ENCODE measurements at regions not wholly inside any gene's neighbourhood (a gene's known extent, or its start where the extent isn't known, plus 50 kb on each side); places are given as distances from the start of the nearest gene placed in this dataset.

DNA sequence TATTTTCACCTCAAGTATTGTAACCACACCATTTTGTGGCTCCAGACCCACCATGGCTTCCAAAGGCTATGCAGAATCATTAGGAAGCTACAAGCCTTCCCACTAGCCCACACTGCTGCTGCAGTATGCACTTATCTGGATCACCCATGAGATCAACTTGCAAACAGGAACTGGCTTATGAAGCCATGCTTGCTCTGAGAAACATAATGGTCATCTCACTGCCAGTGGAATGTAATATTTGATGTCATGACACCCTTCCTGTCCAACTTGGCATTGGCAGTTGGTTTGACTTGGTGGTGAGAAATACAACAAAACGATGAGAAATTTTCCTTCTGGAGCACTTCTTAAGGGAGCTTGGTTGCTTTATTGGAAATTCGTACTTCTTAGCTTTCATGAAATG, 69.3 kb upstream of the FRMD6 start:
- H3K27me3 ChIP-seq, result no peaks in the 10 kb centered on the region
- H3K9me3 ChIP-seq, result no peaks in the 10 kb centered on the region
- intact Hi-C loops (cut with DNase I), result no loop called here
- no peaks in the 10 kb centered on the region for H3K36me3 ChIP-seq
- no peak overlapping the region for H3K27ac ChIP-seq
- no peaks in the 10 kb centered on the region for H3K4me1 ChIP-seq
- DNase-seq (ENCODE audit: low spot score in 2 of 2), result no peak
- TF ChIP-seq, protein P1, sequence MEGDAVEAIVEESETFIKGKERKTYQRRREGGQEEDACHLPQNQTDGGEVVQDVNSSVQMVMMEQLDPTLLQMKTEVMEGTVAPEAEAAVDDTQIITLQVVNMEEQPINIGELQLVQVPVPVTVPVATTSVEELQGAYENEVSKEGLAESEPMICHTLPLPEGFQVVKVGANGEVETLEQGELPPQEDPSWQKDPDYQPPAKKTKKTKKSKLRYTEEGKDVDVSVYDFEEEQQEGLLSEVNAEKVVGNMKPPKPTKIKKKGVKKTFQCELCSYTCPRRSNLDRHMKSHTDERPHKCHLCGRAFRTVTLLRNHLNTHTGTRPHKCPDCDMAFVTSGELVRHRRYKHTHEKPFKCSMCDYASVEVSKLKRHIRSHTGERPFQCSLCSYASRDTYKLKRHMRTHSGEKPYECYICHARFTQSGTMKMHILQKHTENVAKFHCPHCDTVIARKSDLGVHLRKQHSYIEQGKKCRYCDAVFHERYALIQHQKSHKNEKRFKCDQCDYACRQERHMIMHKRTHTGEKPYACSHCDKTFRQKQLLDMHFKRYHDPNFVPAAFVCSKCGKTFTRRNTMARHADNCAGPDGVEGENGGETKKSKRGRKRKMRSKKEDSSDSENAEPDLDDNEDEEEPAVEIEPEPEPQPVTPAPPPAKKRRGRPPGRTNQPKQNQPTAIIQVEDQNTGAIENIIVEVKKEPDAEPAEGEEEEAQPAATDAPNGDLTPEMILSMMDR (IDR thresholded peaks at IDR 0.05), result no peak
- H3K4me3 ChIP-seq, result no peak overlapping the region

DNA sequence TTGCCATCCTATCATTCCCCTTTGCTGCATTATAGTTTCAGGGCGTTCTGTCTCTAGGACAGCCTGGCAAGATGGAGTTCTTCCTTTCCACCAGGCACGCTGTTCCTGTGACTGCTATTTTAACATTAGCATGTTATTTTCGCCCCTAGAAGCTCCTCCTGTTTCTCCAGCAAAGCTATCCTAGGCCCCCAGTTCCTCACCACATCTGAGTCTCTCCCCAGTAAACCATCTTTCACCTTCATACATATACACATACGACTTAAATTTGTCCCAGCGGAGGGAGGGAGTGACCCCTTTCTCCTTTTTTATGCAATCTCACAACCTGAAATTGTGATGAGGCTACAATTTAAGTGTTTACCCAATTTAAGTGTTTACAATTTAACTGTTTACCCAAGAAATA, 66.7 kb upstream of the FRMD6 start:
- no peak overlapping the region for H3K27ac ChIP-seq
- no peaks in the 10 kb centered on the region for H3K4me1 ChIP-seq
- TF ChIP-seq, protein P1 (IDR thresholded peaks at IDR 0.05), result no peak
- intact Hi-C loops (cut with DNase I), result no loop called here
- no peaks in the 10 kb centered on the region for H3K27me3 ChIP-seq
- no peaks in the 10 kb centered on the region for H3K36me3 ChIP-seq
- H3K4me3 ChIP-seq, result no peak overlapping the region
- no peaks in the 10 kb centered on the region for H3K9me3 ChIP-seq
- no peak for DNase-seq (ENCODE audit: low spot score in 2 of 2)

DNA sequence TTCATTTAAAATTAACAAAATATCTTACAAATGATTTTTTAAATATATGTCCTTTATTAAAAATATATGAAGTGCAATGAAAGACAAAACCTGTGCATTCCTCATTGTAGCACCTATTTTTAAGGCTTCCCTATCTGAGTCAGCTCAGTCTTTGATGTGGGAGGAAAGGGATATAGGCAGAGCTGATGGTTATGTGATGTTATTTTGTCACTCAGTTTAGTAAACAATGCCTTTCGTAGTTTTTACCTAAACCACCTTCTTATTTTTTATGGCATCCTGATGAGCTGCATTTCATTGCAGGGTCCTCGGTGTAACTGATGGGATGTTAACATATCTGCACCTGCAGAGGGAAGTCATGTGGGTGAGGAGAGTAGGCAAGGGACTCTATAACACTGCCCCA, 58.9 kb upstream of the FRMD6 start:
- H3K27me3 ChIP-seq, result no peaks in the 10 kb centered on the region
- no peaks in the 10 kb centered on the region for H3K36me3 ChIP-seq
- H3K9me3 ChIP-seq, result no peaks in the 10 kb centered on the region
- H3K4me1 ChIP-seq, result no peaks in the 10 kb centered on the region
- no peak for DNase-seq (ENCODE audit: low spot score in 2 of 2)
- no peak overlapping the region for H3K27ac ChIP-seq
- intact Hi-C loops (cut with DNase I), result no loop called here
- no peak overlapping the region for H3K4me3 ChIP-seq
- TF ChIP-seq, protein P1 (IDR thresholded peaks at IDR 0.05), result no peak

DNA sequence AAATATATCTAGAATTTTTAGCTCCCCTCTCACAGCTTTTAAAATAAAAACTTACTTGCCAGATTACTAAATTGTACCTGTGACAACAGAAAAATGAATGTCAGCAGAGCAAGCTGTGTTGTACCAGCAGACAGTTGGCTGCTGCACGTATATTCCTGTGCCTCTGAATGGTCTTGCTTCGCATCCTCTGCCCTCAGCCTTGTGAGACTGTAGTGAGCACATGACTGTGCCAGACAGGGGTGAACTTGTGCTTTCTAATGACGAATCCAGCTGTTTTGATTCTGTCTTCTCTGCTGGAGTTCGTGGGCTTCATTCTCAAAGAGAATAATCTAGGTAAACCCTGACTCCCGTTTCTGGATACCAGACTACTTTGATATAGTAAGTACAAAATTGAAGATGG, 58.3 kb upstream of the FRMD6 start:
- Histone ChIP-seq H3K4me3 (no peak overlapping the region), H3K27ac (no peak overlapping the region), H3K4me1 (no peaks in the 10 kb centered on the region), H3K9me3 (no peaks in the 10 kb centered on the region), H3K36me3 (no peaks in the 10 kb centered on the region), H3K27me3 (no peaks in the 10 kb centered on the region)
- DNase-seq (ENCODE audit: low spot score in 2 of 2), result no peak
- TF ChIP-seq, protein P1 (IDR thresholded peaks at IDR 0.05), result no peak
- intact Hi-C loops (cut with DNase I), result no loop called here

DNA sequence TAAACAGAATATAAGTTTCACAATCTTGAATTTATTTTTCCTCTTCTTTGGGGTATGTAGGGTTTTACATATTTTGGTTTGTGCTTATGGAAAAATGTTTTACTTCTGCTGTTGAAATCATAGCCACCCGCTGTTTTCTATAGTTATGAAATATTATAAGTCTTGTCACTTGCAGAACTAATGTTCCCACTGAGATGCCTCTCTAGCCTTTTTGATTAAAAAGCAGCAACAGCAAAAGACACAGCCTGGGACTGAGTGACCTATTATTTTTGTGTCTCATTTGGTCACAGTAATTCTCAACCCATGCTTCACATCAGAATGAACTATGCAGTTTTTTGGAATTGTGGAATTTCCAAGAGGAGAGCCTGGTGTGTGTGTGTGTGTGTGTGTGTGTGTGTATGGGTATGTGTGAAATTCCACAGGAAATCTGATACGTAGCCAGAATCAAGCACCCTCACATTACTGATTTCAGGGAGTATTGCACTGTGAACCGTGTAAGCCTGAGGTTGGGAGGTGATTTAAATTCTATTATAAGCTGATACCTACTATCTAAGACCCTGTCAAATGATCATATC, 55.7 kb upstream of the FRMD6 start:
- no peak for DNase-seq (ENCODE audit: low spot score in 2 of 2)
- intact Hi-C loops (cut with DNase I), result no loop called here
- Histone ChIP-seq H3K36me3 (no peaks in the 10 kb centered on the region), H3K9me3 (no peaks in the 10 kb centered on the region), H3K4me3 (no peak overlapping the region), H3K4me1 (peaks cover 0 to 4% of the 10 kb centered on the region in 2 donors), H3K27ac (no peak overlapping the region), H3K27me3 (no peaks in the 10 kb centered on the region)
- TF ChIP-seq, protein P1 (IDR thresholded peaks at IDR 0.05), result no peak

Measured in ascending aorta (tissue), 2 donors.